GM23338 (cell line): ENCODE measurements at regions not wholly inside any gene's neighbourhood (a gene's known extent, or its start where the extent isn't known, plus 50 kb on each side); places are given as distances from the start of the nearest gene placed in this dataset.

Source experiments
- ATAC-seq: fragments of 200-7000 bp; cut with Tn5 transposase; 3 replicates; pipeline ENCODE4 v1.9.1; 2020
- DNase-seq: peaks from one replicate; pipeline ENCODE4 v3.0.0-alpha.2; 2015; ENCODE audit warnings: low spot score
- H2AFZ ChIP-seq: fragments of 200-600 bp; sonication (generic); 2 replicates; pipeline ENCODE4 v1.8.0; 2016; ENCODE audit warnings: antibody characterized with exemption, mild to moderate bottlenecking, moderate library complexity
- H3F3A ChIP-seq: fragments of 200-600 bp; sonication (generic); replicated peaks from 2 replicates; pipeline ENCODE4 v1.8.0; 2017; ENCODE audit warnings: antibody characterized with exemption, mixed run types, low read depth
- H3K27ac ChIP-seq: fragments of 200-600 bp; sonication (generic); 2 replicates; pipeline ENCODE4 v1.6.1; 2016; ENCODE audit warnings: low read depth
- H3K27me3 ChIP-seq: fragments of 200-600 bp; sonication (generic); 2 replicates; pipeline ENCODE4 v1.8.0; 2016; ENCODE audit warnings: mild to moderate bottlenecking, mixed run types, moderate library complexity; ENCODE audit not compliant: insufficient read depth
- H3K36me3 ChIP-seq: fragments of 200-600 bp; sonication (generic); 2 replicates; pipeline ENCODE4 v1.8.0; 2016; ENCODE audit warnings: mild to moderate bottlenecking; ENCODE audit not compliant: insufficient read depth
- H3K4me1 ChIP-seq: fragments of 200-600 bp; sonication (generic); 2 replicates; pipeline ENCODE4 v1.8.0; 2016; ENCODE audit warnings: mild to moderate bottlenecking, moderate library complexity; ENCODE audit not compliant: insufficient read depth
- H3K4me2 ChIP-seq: fragments of 200-600 bp; sonication (generic); 2 replicates; pipeline ENCODE4 v1.7.1; 2017; ENCODE audit warnings: mixed run types
- H3K4me3 ChIP-seq: fragments of 200-600 bp; sonication (generic); 2 replicates; pipeline ENCODE4 v1.6.1; 2016; ENCODE audit warnings: mixed run types
- H3K79me2 ChIP-seq: fragments of 200-600 bp; sonication (generic); replicated peaks from 2 replicates; pipeline ENCODE4 v1.8.0; 2017; ENCODE audit warnings: mild to moderate bottlenecking; ENCODE audit not compliant: insufficient read depth
- H3K9me2 ChIP-seq: fragments of 200-600 bp; sonication (generic); 2 replicates; pipeline ENCODE4 v1.8.0; 2017; ENCODE audit not compliant: insufficient read depth
- H4K20me1 ChIP-seq: fragments of 200-600 bp; sonication (generic); replicated peaks from 2 replicates; pipeline ENCODE4 v1.8.0; 2017; ENCODE audit warnings: mild to moderate bottlenecking; ENCODE audit not compliant: insufficient read depth
- H3K27ac Mint-ChIP-seq: 2 replicates; pipeline ENCODE4 v1.8.0; 2020; ENCODE audit warnings: inconsistent platforms, mild to moderate bottlenecking, moderate library complexity, mixed read lengths
- H3K27me3 Mint-ChIP-seq: 3 replicates; pipeline ENCODE4 v1.8.0; 2022; ENCODE audit warnings: low read depth, mild to moderate bottlenecking, moderate library complexity, mixed read lengths, inconsistent platforms; ENCODE audit not compliant: insufficient read depth, poor library complexity
- H3K36me3 Mint-ChIP-seq: 3 replicates; pipeline ENCODE4 v1.8.0; 2021; ENCODE audit warnings: low read depth, mild to moderate bottlenecking, inconsistent platforms, moderate library complexity, mixed read lengths
- H3K4me1 Mint-ChIP-seq: 3 replicates; pipeline ENCODE4 v1.8.0; 2020; ENCODE audit warnings: mild to moderate bottlenecking, inconsistent platforms, mixed read lengths
- H3K4me3 Mint-ChIP-seq: 3 replicates; pipeline ENCODE4 v1.8.0; 2021; ENCODE audit warnings: moderate library complexity, mild to moderate bottlenecking, inconsistent platforms, mixed read lengths
- H3K9me3 Mint-ChIP-seq: 3 replicates; pipeline ENCODE4 v1.8.0; 2020; ENCODE audit warnings: moderate library complexity, mild to moderate bottlenecking, inconsistent platforms, mixed read lengths
- EZH2phosphoT487 ChIP-seq: fragments of 200-600 bp; sonication (generic); IDR thresholded peaks from one replicate; pipeline ENCODE4 v1.8.1; 2018; ENCODE audit warnings: antibody characterized with exemption; ENCODE audit not compliant: unreplicated experiment
- STAT1 ChIP-seq: IDR thresholded peaks from one replicate; pipeline ENCODE4 v1.6.1; 2016; ENCODE audit warnings: antibody characterized with exemption; ENCODE audit not compliant: unreplicated experiment
- ZNF114 ChIP-seq: fragments of 250-450 bp; sonication (Bioruptor Pico); IDR thresholded peaks from 2 replicates; pipeline ENCODE4 v1.5.0; 2020; ENCODE audit warnings: mild to moderate bottlenecking, moderate library complexity
- TF ChIP-seq, protein P1 (sequence below): IDR thresholded peaks from one replicate; pipeline ENCODE4 v1.6.1; 2018; ENCODE audit warnings: antibody characterized with exemption; ENCODE audit not compliant: unreplicated experiment
- TF ChIP-seq, protein P2 (sequence below): IDR thresholded peaks from 2 replicates; pipeline ENCODE4 v1.6.1; 2016; ENCODE audit warnings: antibody characterized with exemption
- TF ChIP-seq, protein P3 (sequence below): fragments of 250-450 bp; sonication (Bioruptor Pico); IDR thresholded peaks from 2 replicates; pipeline ENCODE4 v1.5.0; 2020; ENCODE audit warnings: mild to moderate bottlenecking, moderate library complexity
- TF ChIP-seq, protein P4 (sequence below), 2 experiments: fragments of 200-600 bp in 1 of 2; sonication (generic) in 1 of 2; conservative IDR thresholded peaks; 2 replicates each; pipeline versions ENCODE4 v1.5.1 to v1.6.1; 2016 to 2017; ENCODE audit warnings: antibody characterized with exemption in 2 of 2, low read depth in 2 of 2, mild to moderate bottlenecking in 2 of 2, moderate library complexity in 1 of 2

DNA sequence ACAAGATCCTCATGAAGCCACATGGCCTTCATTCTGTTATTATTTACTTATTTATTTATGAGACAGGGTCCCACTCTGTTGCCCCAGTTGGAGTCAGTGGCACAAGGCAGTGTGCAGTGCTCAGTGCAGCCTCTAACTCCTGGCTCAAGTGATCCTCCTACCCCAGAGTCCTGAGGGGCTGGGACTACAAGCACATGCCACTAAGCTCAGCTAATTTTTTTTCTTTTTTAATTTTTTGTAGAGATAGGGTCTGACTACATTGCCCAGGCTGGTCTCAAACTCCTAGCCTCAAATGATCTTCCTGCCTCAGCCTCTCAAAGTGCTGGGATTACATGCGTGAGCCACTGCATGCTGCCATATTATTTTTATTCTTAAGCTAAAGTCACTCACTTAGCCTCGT, 241.4 kb downstream of the UQCRFS1 start:
- no peak for ATAC-seq
- Histone ChIP-seq H2AFZ (no peak overlapping the region), H3K27ac (no peak overlapping the region), H3K4me1 (no peaks in the 10 kb centered on the region), H4K20me1 (no peaks in the 10 kb centered on the region), H3K4me3 (no peak overlapping the region), H3F3A (no peaks in the 10 kb centered on the region), H3K36me3 (no peaks in the 10 kb centered on the region), H3K27me3 (no peaks in the 10 kb centered on the region), H3K4me2 (no peak overlapping the region), H3K9me2 (no peaks in the 10 kb centered on the region), H3K79me2 (no peaks in the 10 kb centered on the region)
- no peaks in the 10 kb centered on the region for H3K36me3 Mint-ChIP-seq
- DNase-seq = no peak
- no peaks in the 10 kb centered on the region for H3K9me3 Mint-ChIP-seq
- TF ChIP-seq EZH2phosphoT487 (no peak), STAT1 (no peak), ZNF114 (CRISPR knock-in tag) (no peak)
- TF ChIP-seq, protein P1, sequence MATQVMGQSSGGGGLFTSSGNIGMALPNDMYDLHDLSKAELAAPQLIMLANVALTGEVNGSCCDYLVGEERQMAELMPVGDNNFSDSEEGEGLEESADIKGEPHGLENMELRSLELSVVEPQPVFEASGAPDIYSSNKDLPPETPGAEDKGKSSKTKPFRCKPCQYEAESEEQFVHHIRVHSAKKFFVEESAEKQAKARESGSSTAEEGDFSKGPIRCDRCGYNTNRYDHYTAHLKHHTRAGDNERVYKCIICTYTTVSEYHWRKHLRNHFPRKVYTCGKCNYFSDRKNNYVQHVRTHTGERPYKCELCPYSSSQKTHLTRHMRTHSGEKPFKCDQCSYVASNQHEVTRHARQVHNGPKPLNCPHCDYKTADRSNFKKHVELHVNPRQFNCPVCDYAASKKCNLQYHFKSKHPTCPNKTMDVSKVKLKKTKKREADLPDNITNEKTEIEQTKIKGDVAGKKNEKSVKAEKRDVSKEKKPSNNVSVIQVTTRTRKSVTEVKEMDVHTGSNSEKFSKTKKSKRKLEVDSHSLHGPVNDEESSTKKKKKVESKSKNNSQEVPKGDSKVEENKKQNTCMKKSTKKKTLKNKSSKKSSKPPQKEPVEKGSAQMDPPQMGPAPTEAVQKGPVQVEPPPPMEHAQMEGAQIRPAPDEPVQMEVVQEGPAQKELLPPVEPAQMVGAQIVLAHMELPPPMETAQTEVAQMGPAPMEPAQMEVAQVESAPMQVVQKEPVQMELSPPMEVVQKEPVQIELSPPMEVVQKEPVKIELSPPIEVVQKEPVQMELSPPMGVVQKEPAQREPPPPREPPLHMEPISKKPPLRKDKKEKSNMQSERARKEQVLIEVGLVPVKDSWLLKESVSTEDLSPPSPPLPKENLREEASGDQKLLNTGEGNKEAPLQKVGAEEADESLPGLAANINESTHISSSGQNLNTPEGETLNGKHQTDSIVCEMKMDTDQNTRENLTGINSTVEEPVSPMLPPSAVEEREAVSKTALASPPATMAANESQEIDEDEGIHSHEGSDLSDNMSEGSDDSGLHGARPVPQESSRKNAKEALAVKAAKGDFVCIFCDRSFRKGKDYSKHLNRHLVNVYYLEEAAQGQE = no peak
- TF ChIP-seq, protein P2, sequence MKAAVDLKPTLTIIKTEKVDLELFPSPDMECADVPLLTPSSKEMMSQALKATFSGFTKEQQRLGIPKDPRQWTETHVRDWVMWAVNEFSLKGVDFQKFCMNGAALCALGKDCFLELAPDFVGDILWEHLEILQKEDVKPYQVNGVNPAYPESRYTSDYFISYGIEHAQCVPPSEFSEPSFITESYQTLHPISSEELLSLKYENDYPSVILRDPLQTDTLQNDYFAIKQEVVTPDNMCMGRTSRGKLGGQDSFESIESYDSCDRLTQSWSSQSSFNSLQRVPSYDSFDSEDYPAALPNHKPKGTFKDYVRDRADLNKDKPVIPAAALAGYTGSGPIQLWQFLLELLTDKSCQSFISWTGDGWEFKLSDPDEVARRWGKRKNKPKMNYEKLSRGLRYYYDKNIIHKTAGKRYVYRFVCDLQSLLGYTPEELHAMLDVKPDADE = no peak
- TF ChIP-seq, protein P3, sequence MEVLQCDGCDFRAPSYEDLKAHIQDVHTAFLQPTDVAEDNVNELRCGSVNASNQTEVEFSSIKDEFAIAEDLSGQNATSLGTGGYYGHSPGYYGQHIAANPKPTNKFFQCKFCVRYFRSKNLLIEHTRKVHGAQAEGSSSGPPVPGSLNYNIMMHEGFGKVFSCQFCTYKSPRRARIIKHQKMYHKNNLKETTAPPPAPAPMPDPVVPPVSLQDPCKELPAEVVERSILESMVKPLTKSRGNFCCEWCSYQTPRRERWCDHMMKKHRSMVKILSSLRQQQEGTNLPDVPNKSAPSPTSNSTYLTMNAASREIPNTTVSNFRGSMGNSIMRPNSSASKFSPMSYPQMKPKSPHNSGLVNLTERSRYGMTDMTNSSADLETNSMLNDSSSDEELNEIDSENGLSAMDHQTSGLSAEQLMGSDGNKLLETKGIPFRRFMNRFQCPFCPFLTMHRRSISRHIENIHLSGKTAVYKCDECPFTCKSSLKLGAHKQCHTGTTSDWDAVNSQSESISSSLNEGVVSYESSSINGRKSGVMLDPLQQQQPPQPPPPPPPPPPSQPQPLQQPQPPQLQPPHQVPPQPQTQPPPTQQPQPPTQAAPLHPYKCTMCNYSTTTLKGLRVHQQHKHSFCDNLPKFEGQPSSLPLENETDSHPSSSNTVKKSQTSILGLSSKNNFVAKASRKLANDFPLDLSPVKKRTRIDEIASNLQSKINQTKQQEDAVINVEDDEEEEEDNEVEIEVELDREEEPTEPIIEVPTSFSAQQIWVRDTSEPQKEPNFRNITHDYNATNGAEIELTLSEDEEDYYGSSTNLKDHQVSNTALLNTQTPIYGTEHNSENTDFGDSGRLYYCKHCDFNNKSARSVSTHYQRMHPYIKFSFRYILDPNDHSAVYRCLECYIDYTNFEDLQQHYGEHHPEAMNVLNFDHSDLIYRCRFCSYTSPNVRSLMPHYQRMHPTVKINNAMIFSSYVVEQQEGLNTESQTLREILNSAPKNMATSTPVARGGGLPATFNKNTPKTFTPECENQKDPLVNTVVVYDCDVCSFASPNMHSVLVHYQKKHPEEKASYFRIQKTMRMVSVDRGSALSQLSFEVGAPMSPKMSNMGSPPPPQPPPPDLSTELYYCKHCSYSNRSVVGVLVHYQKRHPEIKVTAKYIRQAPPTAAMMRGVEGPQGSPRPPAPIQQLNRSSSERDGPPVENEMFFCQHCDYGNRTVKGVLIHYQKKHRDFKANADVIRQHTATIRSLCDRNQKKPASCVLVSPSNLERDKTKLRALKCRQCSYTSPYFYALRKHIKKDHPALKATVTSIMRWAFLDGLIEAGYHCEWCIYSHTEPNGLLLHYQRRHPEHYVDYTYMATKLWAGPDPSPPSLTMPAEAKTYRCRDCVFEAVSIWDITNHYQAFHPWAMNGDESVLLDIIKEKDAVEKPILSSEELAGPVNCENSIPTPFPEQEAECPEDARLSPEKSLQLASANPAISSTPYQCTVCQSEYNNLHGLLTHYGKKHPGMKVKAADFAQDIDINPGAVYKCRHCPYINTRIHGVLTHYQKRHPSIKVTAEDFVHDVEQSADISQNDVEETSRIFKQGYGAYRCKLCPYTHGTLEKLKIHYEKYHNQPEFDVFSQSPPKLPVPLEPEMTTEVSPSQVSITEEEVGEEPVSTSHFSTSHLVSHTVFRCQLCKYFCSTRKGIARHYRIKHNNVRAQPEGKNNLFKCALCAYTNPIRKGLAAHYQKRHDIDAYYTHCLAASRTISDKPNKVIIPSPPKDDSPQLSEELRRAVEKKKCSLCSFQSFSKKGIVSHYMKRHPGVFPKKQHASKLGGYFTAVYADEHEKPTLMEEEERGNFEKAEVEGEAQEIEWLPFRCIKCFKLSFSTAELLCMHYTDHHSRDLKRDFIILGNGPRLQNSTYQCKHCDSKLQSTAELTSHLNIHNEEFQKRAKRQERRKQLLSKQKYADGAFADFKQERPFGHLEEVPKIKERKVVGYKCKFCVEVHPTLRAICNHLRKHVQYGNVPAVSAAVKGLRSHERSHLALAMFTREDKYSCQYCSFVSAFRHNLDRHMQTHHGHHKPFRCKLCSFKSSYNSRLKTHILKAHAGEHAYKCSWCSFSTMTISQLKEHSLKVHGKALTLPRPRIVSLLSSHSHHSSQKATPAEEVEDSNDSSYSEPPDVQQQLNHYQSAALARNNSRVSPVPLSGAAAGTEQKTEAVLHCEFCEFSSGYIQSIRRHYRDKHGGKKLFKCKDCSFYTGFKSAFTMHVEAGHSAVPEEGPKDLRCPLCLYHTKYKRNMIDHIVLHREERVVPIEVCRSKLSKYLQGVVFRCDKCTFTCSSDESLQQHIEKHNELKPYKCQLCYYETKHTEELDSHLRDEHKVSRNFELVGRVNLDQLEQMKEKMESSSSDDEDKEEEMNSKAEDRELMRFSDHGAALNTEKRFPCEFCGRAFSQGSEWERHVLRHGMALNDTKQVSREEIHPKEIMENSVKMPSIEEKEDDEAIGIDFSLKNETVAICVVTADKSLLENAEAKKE (CRISPR knock-in tag) = no peak
- TF ChIP-seq, protein P4, sequence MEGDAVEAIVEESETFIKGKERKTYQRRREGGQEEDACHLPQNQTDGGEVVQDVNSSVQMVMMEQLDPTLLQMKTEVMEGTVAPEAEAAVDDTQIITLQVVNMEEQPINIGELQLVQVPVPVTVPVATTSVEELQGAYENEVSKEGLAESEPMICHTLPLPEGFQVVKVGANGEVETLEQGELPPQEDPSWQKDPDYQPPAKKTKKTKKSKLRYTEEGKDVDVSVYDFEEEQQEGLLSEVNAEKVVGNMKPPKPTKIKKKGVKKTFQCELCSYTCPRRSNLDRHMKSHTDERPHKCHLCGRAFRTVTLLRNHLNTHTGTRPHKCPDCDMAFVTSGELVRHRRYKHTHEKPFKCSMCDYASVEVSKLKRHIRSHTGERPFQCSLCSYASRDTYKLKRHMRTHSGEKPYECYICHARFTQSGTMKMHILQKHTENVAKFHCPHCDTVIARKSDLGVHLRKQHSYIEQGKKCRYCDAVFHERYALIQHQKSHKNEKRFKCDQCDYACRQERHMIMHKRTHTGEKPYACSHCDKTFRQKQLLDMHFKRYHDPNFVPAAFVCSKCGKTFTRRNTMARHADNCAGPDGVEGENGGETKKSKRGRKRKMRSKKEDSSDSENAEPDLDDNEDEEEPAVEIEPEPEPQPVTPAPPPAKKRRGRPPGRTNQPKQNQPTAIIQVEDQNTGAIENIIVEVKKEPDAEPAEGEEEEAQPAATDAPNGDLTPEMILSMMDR (conservative IDR thresholded peaks at IDR 0.05; ENCODE audit: low read depth in 2 of 2) = no peak
- H3K27ac Mint-ChIP-seq = no peak overlapping the region
- H3K4me1 Mint-ChIP-seq = no peaks in the 10 kb centered on the region
- H3K4me3 Mint-ChIP-seq = no peak overlapping the region
- H3K27me3 Mint-ChIP-seq = peaks cover under 1% of the 10 kb centered on the region
